Kidney epithelial cell (primary cell): ENCODE measurements at regions not wholly inside any gene's neighbourhood (a gene's known extent, or its start where the extent isn't known, plus 50 kb on each side); places are given as distances from the start of the nearest gene placed in this dataset.
"Not testable (repeated sequence)": the region's sequence is repeated elsewhere in the genome, so short reads cannot be mapped to it uniquely, and the experiment has no call there.

Experiments used
- DNase-seq: peaks from one replicate; pipeline ENCODE4 v3.0.0-alpha.2; 2010; ENCODE audit warnings: low read depth
- H3K27me3 ChIP-seq: 2 replicates; pipeline ENCODE4 v1.6.0; 2011; ENCODE audit warnings: low read length; ENCODE audit not compliant: control insufficient read depth, insufficient read depth
- H3K36me3 ChIP-seq: 2 replicates; pipeline ENCODE4 v1.5.1; 2011; ENCODE audit warnings: low read length; ENCODE audit not compliant: control insufficient read depth, insufficient read depth
- H3K4me3 ChIP-seq: 2 replicates; pipeline ENCODE4 v1.5.1; 2011; ENCODE audit warnings: low read depth, mild to moderate bottlenecking, control low read depth, low read length
- CTCF ChIP-seq: IDR thresholded peaks from 2 replicates; pipeline ENCODE4 v1.5.1; 2011; ENCODE audit warnings: mild to moderate bottlenecking, moderate library complexity, low read length, control low read depth, inconsistent platforms; ENCODE audit not compliant: insufficient read depth, poor library complexity, severe bottlenecking

GRCh38 chr5:57366744-57367143 lies 115.9 kb downstream of the ACTBL2 start:
- no peaks in the 10 kb centered on the region for H3K36me3 ChIP-seq
- H3K27me3 ChIP-seq: no peaks in the 10 kb centered on the region
- TF ChIP-seq CTCF: no peak
- no peak overlapping the region for H3K4me3 ChIP-seq
- DNase-seq: no peak

GRCh38 chr5:57362951-57363350 lies 119.7 kb downstream of the ACTBL2 start:
- Histone ChIP-seq H3K4me3 (no peak overlapping the region), H3K27me3 (no peaks in the 10 kb centered on the region), H3K36me3 (no peaks in the 10 kb centered on the region)
- TF ChIP-seq CTCF: no peak
- no peak for DNase-seq

GRCh38 chr5:57360871-57361270 lies 121.7 kb downstream of the ACTBL2 start:
- no peak for TF ChIP-seq CTCF
- no peak for DNase-seq
- H3K4me3 ChIP-seq: no peak overlapping the region

GRCh38 chr5:57358796-57359592 lies 123.6 kb downstream of the ACTBL2 start:
- H3K27me3 ChIP-seq: no peaks in the 10 kb centered on the region
- TF ChIP-seq CTCF: no peak
- H3K4me3 ChIP-seq: no peak overlapping the region
- no peaks in the 10 kb centered on the region for H3K36me3 ChIP-seq
- DNase-seq: no peak

More at GRCh38 chr5:57360871-57361270, 121.7 kb downstream of the ACTBL2 start:
- H3K27me3 ChIP-seq: no peaks in the 10 kb centered on the region
- H3K36me3 ChIP-seq: no peaks in the 10 kb centered on the region

- H3K4me3 ChIP-seq, H3K27me3 ChIP-seq, DNase-seq, H3K36me3 ChIP-seq: not testable (repeated sequence)
Observed at GRCh38 chr5:57356850-57357249, 125.8 kb downstream of the ACTBL2 start.

- DNase-seq: no peak
- TF ChIP-seq CTCF: no peak
- Histone ChIP-seq H3K4me3 (no peak overlapping the region), H3K36me3 (no peaks in the 10 kb centered on the region), H3K27me3 (no peaks in the 10 kb centered on the region)
Observed at GRCh38 chr5:57349214-57349613, 133.4 kb downstream of the ACTBL2 start.
